Erythroblast (primary cell): ENCODE measurements at regions not wholly inside any gene's neighbourhood (a gene's known extent, or its start where the extent isn't known, plus 50 kb on each side); places are given as distances from the start of the nearest gene placed in this dataset.
"Not testable (repeated sequence)": the region's sequence is repeated elsewhere in the genome, so short reads cannot be mapped to it uniquely, and the experiment has no call there.

ENCODE experiments used
- DNase-seq, 2 experiments: peaks; one replicate each; lab custom pipeline; 2025; lab: John Stamatoyannopoulos, UW
- GATA1 ChIP-seq: IDR thresholded peaks from 2 replicates; pipeline ENCODE4 v1.6.1; 2011; ENCODE audit warnings: low read depth, mild to moderate bottlenecking, control low read depth, low read length, moderate library complexity
- POLR2A ChIP-seq: IDR thresholded peaks from 2 replicates; pipeline ENCODE4 v1.6.1; 2011; ENCODE audit warnings: mild to moderate bottlenecking, low read length

- no peak for DNase-seq
- TF ChIP-seq POLR2A (no peak), GATA1 (no peak)
Measured at GRCh38 chr11:33444835-33445594, 187.8 kb downstream of the HIPK3 start.

DNA sequence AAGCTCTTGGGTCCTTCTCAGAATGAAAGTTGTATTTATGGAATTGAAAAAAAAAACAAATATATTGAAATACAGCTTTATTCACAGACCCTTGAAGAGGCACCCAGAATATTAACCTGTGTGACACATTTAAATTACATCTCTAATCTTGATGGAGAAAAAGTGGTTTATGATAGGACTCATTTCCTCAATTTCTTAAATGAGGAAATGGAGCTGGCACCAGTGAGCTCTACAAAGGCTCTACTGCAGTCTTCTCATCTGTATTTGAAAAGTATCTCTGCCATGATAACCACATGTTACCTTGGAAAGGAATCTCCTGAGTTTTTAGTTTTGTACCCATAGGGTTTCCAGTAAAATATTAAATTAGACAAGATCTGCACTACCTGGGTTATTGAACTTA, 186.5 kb downstream of the HIPK3 start:
- DNase-seq, result no peak
- no peak for TF ChIP-seq GATA1
- no peak for TF ChIP-seq POLR2A

- no peak for TF ChIP-seq POLR2A
- TF ChIP-seq GATA1, result no peak
- DNase-seq, result no peak
Measured at GRCh38 chr11:33438301-33438700, 181.1 kb downstream of the HIPK3 start.

DNA sequence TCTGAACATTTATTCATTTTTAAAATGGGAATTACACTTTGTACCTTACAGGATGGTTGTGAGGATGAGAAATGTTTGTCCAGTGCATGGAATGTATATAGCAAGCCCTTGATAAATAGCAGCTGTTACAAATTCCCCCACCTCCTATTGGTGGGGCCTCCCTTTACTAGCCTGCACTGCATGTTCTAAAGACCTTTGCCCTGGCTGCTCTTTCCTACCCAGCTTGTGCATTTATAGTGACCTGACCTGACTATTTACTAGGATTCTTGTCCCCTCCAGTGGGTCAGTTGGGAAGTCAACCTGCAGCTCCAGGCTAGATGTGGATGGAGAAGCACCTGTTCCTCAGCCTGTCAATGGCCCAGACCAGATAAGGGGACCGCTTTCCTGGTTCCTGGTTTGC, 180.3 kb downstream of the HIPK3 start:
- DNase-seq, result no peak

DNA sequence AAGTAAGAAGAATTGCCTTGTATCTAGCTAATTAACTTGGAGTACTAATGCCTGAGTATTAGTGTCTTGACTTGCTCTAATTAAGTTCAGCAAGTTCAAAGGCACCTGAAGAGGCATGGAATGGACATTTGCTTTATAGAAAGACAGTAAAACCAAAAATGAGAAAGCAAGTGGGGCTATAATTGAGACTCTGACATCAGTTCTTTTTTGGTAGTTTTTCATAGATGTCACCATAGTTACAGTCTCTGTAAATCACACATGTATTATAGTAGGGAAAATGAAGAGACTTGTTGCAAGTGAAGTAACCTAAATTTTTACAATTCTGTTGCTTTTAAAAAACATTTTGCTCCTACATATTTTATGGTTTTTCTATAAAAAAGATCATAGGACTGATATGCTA, 178.0 kb downstream of the HIPK3 start:
- no peak for DNase-seq
- TF ChIP-seq POLR2A, result no peak
- TF ChIP-seq GATA1, result no peak

More for the DNA sequence above, 180.3 kb downstream of the HIPK3 start:
- no peak for TF ChIP-seq POLR2A
- TF ChIP-seq GATA1, result no peak

DNA sequence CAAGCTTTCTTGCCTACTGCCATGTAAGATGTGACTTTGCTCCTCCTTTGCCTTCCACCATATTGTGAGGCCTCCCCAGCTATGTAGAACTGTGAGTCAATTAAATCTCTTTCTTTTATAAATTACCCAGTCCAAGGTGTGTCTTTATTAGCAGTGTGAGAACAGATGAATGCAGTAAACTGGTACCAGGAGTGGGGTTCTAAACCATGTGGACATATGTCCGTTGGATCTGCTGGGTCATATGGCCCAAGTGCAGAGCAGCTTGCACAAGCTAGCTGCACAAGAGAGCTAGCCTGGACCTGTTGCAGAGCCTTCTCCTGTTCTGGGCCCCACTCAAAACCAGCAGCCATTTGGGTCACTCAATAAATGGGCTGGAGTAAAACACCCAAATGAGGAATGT, 177.1 kb downstream of the HIPK3 start:
- no peak for TF ChIP-seq POLR2A
- TF ChIP-seq GATA1, result no peak

GRCh38 chr11:33428435-33428834, 171.3 kb downstream of the HIPK3 start:
- DNase-seq, result not testable (repeated sequence)

More for the DNA sequence above, 177.1 kb downstream of the HIPK3 start:
- DNase-seq, result no peak

DNA sequence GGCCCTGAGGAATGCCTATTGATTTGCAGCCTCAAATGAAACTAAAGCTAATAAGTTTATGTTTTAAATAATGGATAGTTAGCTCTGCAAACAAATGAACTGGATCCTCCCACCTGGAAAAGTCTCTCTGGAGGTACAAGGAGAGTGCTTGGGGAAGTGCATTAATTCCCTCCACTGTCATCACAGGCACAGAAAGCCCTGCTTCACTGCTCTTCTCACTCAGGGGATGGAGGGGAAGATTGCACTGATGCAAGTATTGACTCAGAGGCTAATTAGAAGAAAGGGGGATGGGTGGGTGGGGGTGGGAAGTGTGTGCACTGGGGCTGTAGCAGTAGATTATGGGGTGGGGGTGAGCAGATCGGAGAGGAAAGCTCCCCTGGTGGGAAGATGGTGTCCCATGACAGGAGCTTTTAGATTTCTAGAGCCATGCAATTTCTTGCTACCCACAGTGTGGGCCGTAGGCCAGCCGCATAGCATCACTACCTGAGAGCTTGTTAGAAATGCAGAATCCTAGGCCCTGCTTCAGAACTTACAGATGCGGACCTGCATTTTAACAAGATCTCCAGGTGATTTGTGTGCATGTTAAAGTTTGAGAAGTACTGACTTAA, 163.9 kb downstream of the HIPK3 start:
- no peak for DNase-seq
- TF ChIP-seq POLR2A (no peak), GATA1 (no peak)

- TF ChIP-seq GATA1 (no peak), POLR2A (no peak)
- no peak for DNase-seq
Measured at GRCh38 chr11:33419924-33420323, 162.7 kb downstream of the HIPK3 start.

DNA sequence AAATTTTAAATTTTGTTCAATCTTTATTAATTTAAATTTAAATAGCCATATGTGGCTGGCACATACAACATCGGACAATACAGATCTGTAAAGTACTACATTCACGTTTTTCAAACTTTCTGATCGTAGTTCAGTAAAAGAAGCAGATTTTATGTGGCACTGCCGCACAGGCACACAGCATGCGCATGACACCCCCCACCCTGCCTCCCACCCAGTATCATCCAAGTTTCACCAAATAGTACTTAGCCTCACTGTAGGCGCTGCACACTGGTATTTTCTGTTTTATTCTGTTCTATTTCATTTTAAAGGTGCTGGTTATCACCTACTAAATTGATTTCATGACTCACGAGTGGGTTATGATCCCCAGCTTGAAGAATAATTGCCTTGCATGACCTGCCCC, 159.9 kb downstream of the HIPK3 start:
- no peak for DNase-seq
- TF ChIP-seq POLR2A (no peak), GATA1 (no peak)

DNA sequence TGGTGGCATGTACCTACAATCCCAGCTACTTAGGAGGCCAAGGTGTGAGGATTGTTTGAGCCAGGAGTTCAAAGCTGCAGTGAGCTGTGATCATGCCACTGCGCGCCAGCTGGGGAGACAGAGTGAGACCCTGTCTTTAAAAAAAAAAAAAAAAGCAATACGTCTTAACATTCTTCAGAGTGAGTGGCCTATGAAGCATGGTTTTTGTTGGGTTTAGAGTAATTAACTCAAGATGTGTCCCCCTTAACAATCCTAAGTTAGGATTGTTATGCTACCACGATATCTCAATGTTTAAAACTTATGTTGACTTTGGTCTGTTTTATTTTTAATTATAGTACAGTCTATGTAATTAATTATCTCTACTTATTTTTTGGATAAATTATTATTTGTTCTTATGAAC, 156.1 kb downstream of the HIPK3 start:
- TF ChIP-seq GATA1 (no peak), POLR2A (no peak)
- no peak for DNase-seq

DNA sequence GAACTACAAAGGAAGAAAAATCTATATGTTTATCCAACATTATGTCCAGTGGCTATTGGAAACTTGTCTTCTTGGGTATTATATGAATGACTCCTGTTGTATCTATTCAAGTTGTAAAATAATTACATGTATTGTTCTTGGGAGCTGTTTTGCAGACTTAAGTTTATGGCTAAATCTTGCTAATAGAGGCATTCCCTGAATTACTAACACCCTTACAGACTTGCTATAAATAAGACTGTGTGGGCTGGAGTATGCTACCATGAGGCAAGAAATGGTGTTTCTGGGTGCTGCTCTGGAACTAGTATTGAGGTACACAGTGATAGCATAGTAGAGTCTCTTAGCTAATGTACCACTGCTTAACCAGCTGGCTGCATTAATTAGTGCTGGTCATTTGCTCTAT, 155.1 kb downstream of the HIPK3 start:
- TF ChIP-seq GATA1 (no peak), POLR2A (no peak)
- DNase-seq, result no peak

- TF ChIP-seq GATA1 (no peak), POLR2A (no peak)
- DNase-seq, result no peak
Measured at GRCh38 chr11:33411751-33412150, 154.6 kb downstream of the HIPK3 start.

GRCh38 chr11:33410086-33410765, 153.0 kb downstream of the HIPK3 start:
- no peak for TF ChIP-seq POLR2A
- TF ChIP-seq GATA1, result no peak
- DNase-seq, result no peak
